GM19463 (cell line): ENCODE measurements at regions not wholly inside any gene's neighbourhood (a gene's known extent, or its start where the extent isn't known, plus 50 kb on each side); places are given as distances from the start of the nearest gene placed in this dataset.
A peak's percentile ranks its signal among the peaks of the same experiment; 100 is the strongest.
"Not testable (repeated sequence)": the region's sequence is repeated elsewhere in the genome, so short reads cannot be mapped to it uniquely, and the experiment has no call there.

Source experiments
- ATAC-seq: cut with Tn5 transposase; IDR thresholded peaks from one replicate; pipeline ENCODE4 v1.9.1; 2021; ENCODE audit warnings: mild to moderate bottlenecking, moderate library complexity; ENCODE audit not compliant: unreplicated experiment

DNA sequence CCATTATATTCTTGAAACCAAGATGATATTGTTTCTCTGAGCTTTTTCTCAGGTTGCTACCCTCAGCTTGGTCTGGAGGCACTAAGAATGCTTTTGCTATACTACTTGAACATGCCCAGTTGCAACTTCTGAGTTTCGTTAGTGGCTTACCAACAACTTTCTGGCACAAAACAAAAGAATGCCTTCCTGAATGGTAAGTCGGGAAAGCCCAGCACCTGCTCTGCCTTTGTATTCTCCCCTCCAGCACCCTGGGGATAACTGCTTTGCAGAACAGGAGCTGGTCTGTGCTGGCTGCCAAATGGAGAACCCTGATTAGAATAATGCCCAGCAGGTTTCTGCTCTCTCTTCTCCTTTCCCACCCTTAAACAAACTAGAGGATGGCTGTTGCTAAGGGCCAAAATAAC, 149.3 kb downstream of the TGFB2 start:
- no peak for ATAC-seq

DNA sequence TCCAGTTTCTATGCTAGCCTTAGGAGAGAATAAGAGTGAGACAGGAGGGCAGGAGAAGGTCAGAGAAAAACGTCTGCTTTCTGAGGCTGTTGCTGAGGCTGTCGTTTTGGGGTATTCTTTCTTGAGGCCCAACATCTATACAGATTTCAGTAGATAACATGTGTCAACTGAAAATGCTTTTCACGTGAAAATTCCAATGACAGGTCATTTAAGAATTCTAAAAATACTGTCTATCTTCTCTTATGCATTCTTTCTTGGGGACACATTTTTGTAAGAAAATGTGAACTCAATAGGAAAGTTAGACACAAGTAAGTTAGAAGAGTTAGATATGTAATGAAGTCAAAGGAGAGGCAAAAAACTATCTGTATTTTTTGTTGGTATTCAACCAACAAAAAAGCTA, 150.8 kb downstream of the TGFB2 start:
- no peak for ATAC-seq

DNA sequence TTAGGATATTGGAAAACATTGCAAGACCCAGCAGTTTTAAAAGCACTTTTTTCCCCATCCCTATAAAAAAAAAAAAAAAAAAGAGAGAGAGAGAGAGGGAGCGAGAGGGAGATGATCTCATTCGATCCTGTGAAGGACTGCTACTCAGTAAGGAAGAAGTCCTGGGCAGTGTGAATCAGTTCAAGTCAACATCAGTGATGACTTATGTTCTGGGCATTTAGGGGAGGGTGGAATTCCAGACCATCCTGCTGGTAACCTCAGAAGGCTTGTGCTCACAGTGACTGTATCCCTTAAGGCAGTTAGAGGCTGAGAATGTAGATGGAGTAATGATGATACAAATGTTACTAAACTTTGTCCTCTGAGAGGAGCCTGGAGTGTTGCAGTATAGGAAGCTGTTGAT, 151.4 kb downstream of the TGFB2 start:
- ATAC-seq: no peak

DNA sequence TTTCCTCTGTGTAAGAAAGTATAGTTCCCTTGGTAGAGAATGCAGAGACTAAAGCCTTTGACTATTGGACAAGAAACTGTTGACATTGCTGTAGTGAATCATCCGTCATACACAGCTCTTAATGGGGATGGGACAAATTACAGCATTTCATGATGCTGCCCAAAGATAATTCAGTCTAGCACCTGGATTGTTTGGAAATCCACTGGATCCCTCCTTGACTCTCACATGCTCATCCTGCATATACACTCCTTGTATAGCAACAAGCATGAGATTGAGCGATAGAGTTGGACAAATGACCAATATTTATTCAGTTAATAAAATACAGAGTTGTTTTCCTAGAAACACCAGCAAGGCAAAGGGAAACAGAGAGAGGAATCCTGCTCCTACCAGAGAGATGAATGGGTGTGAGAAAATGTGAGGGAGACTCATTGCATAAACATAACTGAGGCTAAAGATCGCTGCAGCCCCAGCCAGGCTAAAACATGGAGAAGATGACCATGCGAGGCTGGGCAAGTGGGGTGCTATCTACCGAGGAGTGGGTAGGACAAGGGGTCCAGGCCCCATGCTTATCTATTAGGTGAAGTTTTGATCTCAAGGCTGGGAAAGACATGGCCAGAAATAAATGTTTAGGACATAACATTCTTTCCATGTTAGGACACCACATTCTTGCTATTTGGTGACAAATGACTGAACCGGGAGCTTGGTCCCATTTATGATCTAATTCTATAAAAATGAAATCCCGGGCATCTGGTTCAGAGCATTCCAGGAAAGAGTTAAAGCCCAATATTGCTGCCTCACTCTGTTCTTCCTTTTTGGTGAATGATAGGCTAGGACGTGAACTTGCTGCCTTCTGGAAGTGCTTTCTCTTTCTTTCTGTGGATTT, 153.2 kb downstream of the TGFB2 start:
- no peak for ATAC-seq

DNA sequence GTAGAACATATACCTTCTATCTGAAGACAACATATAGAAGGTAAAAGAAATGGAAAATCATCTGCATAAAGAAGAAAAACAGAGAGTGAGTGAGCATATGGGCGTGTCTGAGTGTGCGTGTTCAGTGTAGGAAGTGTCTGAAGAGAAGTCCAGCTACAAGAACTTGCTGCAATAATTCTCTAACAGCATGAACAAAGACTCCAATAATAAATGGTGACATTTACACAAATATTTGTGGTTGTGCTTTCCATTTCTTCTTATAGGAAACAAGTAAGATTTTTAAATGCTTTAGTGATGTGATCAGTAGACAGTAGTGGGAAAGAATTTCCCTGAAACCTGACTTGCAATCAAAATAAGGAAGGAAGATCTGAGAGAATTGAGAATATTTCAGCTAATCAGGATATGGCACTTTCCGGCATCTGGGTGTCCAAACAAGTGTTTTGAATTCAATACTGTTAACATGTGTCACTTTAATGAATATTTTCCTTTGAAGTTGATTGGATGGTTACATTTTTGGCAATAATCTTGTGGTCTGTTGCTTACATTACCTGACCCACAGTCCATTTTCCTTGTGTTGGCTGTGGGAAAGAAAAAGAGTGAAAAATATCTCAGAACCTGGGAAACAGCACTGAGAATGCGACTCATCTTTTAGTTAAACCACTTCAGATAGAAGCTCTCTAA, 154.0 kb downstream of the TGFB2 start:
- no peak for ATAC-seq

DNA sequence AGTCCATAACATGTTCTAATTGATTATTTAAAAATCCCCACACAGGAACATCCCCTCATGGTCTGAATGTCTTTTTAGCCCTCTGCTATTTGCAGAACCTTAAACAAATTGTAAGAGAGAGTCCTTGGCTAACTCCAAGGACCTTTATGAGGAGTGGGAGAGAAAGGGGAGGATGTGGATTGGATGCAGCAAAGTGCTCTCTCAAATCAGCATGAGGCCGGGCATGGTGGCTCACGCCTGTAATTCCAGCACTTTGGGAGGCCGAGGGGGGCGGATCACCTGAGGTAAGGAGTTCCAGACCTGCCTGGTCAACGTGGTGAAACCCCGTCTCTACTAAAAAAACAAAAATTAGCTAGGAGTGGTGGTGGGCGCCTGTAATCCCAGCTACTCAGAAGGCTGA, 154.8 kb downstream of the TGFB2 start:
- no peak for ATAC-seq

DNA sequence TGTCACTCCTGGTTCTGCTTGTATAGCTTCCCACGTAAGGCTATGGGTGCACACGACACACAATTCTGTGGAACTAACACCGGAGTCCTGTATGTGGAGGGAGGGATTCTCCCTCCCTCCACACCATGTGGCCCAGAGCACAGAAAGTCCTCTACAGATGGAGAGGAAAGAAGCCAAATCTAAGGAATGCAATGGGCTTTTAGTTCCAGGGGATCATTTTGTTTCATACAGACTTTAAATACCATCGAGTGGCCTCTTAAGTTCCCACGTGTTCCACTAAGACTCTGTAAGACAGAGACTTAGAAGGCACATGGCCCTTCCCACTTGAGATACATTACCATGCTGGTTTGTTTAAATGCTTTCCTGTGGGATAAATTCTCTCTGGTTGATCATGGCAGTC, 156.0 kb downstream of the TGFB2 start:
- no peak for ATAC-seq

DNA sequence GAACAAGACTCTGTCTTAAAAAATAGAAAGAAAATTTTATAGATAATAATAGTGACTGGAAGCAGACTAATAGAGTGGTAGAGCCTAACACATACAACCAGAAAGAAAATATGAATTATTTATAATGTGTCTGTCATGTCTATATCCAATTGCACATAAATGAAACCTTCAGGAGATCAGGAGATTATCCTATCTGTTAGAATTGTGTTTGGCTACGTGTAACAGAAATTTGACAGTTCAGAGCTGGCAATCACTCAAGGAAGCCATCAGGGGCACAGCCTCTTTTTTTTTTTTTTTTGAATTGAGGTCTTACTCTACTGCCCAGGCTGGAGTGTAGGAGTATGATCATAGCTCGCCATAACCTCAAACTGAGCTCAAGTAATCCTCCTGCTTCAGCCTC, 157.2 kb downstream of the TGFB2 start:
- no peak for ATAC-seq

DNA sequence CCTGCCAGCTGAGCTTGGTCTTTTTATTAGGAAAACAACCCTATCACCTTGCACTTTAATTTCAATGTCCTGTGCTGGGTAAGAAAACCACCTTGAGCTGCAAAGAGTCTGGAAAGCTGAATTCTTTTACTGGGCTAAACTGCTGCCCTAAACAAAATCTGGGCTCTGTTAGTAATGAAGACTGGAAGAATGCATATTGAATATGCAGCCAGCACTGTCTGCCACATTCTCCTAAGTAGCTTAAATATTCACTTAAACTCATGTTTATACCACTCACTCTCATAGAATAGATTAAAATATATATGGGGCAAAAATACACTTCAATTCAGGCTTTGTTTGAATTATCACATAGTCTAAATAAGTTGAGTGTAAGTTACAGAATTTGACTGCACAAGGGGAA, 158.0 kb downstream of the TGFB2 start:
- no peak for ATAC-seq

DNA sequence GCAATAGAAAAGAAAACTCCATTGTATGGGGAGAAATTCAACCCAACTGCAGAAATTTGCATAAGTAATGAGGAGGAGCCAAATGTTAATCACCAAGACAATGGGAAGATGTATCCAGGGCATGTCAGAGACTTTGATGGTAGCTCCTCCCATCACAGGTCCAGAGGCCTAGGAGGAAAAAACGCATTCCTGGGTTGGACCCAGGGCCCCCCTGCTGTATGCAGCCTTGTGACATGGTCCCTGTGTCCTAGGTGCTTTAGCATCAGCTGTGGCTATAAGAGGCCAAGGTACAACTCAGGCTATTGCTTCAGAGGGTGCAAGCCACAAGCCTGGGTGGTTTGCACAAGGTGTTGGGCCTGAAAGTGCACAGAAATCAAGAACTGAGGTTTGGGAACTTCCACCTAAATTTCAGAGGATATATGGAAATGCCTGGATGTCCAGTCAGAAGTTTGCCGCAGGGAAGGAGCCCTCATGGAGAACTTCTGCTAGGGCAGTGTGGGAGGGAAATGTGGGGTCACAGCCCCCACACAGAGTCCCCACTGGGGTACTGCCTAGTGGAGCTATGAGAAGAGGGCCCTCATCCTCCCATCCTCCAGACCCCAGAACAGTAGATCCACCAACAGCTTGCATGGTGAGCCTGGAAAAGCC, 162.3 kb downstream of the TGFB2 start:
- no peak for ATAC-seq

DNA sequence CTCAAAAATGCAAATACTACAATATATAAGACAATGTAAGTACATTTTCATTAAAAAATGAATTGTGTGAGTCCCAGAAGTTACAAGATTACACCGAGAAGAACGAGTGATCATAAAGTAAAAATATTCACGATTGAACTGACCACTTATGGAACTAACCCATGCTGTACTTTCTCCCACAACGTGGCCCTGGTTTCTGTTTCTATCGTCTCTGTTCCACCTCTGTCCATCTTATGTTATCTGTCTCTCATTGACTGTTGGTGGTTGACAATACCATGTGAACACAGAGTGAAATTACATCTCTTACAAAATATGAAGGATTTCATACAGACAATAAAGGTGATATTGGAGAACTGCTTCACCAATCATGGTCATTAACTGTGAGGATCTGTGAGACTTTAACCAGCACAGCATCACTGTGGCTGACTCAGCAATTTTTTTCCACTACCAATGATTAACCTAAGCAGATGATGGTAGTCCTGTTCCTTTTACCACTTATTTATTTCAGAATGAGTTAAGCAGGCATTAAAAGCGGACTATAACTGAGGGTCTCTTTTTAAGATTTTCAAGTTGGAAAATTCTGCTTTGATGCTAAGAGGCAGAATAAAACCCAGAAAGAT, 165.1 kb downstream of the TGFB2 start:
- peak; percentile 61 for ATAC-seq

DNA sequence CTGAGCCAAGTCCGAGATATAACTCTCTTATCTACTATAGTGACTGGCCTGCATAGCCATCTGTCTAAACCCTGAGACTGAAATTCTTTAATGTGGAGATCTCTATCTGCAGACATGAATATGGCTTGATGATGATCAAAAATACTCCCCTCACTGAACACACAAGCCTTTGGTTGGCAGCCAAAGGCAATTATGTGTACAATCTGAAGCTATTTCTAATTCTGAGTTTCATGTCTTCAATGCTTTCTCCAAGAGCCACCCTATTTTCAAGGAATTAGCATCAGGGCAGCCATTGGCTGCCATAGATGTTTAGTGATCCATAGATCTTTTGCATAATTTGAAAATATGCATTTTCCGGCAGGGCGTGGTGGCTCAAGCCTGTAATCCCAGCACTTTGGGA, 168.2 kb downstream of the TGFB2 start:
- ATAC-seq: no peak

DNA sequence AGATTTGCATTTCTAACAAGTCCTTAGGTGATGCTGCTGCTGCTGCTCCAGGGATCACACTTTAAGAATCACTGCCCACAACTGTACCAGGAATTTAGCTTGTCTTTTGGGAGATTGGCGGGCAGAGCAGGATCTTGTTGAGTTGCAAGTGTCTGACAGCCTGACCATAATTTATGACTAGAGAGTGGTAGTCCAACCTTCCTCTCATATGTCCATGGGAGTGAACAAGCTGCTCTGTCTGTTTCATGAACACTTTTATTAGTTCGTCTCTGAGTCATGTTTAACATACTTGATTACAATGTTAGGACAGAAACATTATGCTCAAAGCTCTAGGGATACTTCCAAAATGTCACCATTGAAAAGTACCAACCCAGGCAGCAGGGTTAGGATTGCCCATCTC, 169.6 kb downstream of the TGFB2 start:
- ATAC-seq: no peak

DNA sequence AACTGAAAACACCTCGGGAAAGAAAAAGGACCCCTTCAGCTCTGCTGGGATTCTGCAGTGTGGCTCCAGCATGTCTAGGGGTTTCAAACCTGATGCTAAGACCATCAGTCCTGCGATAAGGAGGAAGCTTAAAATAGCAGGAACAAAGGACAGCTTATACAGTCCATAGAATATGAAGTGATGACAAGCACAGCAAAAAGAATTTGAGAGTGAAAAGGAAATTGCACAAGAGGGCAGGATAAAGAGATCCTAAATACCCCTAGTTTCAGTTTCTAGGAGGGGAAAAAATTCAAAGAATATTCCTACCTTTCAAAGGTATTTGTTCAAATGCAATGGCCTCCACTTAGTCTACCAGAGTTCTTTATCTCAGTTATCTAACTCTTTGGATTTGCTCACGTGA, 171.4 kb downstream of the TGFB2 start:
- no peak for ATAC-seq

DNA sequence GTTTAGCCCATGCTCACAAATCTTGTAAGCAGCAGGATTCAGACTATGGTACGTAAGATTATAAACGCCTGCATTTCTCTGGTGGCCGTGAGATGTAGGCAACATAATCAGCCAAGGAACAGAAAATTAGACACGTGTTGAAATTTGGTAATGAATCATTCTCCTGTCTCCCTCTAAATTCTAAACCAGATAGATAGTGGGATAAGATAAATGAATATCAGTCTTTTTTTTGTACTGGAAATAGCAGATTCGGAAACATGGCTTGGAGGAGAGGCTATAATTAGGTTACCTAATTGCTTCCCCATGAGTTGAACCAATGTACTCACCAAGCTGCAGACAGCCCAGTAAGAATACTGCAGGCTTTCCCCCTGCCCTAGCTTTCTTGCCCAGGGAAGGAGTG, 172.3 kb downstream of the TGFB2 start:
- no peak for ATAC-seq

DNA sequence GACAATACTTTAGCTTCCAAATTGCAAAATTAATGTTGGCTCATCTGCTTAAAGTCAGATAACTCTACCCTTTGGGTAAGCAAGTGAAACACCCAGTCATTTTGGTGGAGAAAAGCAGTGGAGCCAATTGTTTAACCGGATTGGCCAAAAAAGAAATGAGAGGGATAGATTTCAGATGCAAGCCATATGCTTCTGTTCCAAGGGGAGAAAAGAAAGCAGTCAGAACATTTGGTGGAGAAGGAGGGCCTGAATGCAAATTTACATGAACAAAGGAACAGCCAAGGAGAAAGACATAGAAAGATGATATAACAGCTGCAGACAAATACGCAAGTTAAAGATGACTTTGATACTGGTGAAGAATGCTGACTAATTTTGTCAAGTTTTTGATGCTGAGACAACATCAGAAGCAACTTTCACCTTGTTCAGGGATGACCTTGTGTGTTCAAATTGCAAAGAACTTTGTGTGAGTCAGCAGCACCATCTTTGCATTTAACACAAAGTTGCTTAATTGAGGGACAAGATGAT, 173.1 kb downstream of the TGFB2 start:
- ATAC-seq: no peak

DNA sequence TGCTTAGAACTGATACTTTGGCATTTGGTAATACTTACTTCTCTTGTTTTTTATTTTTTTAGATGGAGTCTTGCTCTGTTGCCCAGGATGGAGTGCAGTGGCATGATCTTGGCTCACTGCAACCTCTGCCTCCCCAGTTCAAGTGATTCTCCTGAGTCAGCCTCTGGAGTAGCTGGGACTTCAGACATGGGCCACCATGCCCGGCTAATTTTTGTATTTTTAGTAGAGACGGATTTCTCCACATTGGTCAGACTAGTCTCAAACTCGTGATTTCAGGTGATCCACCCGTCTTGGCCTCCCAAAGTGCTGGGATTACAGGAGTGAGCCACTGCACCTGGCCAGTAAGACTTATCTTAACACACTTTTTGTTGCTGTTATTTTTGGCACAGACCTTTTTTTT, 175.5 kb downstream of the TGFB2 start:
- not testable (repeated sequence) for ATAC-seq

DNA sequence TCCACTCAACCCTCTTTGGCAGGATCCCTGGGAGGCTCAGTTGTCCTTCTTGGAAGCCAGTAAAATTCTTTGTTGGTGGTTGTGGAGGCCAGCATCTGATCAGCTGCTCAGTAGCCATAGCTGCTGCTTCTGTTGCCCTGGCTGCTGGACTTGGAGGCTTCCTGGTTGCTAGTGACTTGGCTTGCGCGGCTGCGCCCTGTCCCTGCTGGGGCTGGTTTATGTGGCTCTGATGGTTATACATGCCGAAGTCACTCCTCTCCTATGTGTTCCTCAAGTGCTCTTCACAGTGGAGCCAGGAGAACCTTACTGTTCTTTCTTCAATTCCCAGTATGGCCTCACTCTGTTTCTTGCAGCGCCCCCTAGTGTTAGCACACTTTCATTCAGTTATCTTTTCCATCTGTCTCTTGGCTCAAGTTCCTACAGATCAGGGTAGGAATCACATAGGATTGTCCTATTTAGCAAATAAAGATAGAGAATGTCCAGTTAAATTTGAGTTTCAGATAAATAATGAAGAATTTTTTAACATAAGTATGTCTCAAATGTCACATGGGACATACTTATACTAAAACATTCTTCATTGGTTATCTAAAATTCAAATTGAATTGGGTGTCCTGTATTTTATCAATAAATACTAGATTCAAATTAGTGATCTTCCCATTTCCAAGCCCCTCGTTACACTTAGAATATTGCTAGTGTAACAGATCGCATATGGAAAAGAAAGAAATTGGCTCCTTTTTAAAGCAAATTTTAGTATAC, 176.5 kb downstream of the TGFB2 start:
- ATAC-seq: peak; percentile 54

DNA sequence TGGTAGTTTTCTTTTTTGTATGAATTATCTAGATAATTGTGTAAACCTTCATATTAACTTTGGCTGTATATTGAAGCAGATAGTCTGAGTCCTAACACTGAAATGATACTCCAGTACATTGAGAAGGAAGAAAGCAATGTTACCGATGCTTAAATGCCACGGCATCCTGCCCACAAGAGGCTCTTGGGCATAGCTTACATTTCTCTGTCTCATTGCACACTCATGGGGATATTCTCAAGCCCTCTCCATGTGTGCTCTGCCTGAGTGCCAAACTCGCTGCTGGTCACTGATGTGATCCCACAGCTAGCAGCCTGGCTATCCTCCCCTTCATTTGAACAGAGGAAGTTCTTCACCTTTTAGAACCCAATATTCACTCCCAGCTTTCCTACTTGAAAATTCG, 179.4 kb downstream of the TGFB2 start:
- no peak for ATAC-seq

DNA sequence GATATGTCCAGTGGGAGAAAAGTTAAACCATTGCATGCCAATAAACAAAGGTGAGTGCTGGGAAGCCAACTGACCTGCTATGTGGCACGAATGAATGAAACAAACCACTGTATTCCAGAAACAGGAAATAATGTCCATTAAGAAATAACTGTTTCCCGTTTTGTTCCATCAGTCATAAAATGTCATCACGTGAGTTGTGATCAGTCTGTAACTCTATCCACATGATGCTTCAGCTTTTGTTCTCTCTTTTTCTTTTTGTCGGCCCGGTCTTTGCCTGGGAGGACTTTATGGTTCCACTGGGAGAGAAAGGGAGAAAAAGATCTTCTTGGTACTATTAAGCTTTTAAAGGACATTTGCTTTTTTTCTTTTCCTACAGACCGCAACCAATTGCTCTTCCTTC, 179.9 kb downstream of the TGFB2 start:
- ATAC-seq: no peak
